COR-L47 (cell line): ENCODE measurements at regions not wholly inside any gene's neighbourhood (a gene's known extent, or its start where the extent isn't known, plus 50 kb on each side); places are given as distances from the start of the nearest gene placed in this dataset.

ENCODE experiments used
- DNase-seq: peaks from one replicate; lab custom pipeline; 2025; lab: John Stamatoyannopoulos, UW

- no peak for DNase-seq
These were observed 205.1 kb upstream of the FSCB start for GRCh38 chr14:44712024-44712815.

GRCh38 chr14:44701563-44702263, 194.6 kb upstream of the FSCB start:
- no peak for DNase-seq

GRCh38 chr14:44700694-44701093, 193.6 kb upstream of the FSCB start:
- DNase-seq = peak; percentile 31

GRCh38 chr14:44700184-44700583, 193.1 kb upstream of the FSCB start:
- DNase-seq = no peak

- DNase-seq = no peak
These were observed 192.3 kb upstream of the FSCB start for GRCh38 chr14:44699391-44699790.

GRCh38 chr14:44669496-44669895, 162.4 kb upstream of the FSCB start:
- DNase-seq = no peak

GRCh38 chr14:44663136-44663535, 156.1 kb upstream of the FSCB start:
- no peak for DNase-seq

- no peak for DNase-seq
These were observed 155.3 kb upstream of the FSCB start for GRCh38 chr14:44662250-44662891.

GRCh38 chr14:44658389-44658696, 151.3 kb upstream of the FSCB start:
- no peak for DNase-seq

GRCh38 chr14:44657696-44658388, 150.8 kb upstream of the FSCB start:
- DNase-seq = peak; percentile 85

- peak; percentile 14 for DNase-seq
These were observed 150.1 kb upstream of the FSCB start for GRCh38 chr14:44657203-44657602.

- DNase-seq = no peak
These were observed 147.5 kb upstream of the FSCB start for GRCh38 chr14:44654591-44654990.

- DNase-seq = no peak
These were observed 146.6 kb upstream of the FSCB start for GRCh38 chr14:44653641-44654040.

GRCh38 chr14:44652640-44653039, 145.6 kb upstream of the FSCB start:
- DNase-seq = no peak

GRCh38 chr14:44649061-44649460, 142.0 kb upstream of the FSCB start:
- DNase-seq = no peak

- no peak for DNase-seq
These were observed 133.3 kb upstream of the FSCB start for GRCh38 chr14:44640416-44640815.

- no peak for DNase-seq
These were observed 132.8 kb upstream of the FSCB start for GRCh38 chr14:44639781-44640385.

GRCh38 chr14:44634692-44635091, 127.6 kb upstream of the FSCB start:
- DNase-seq = no peak

- no peak for DNase-seq
These were observed 119.3 kb upstream of the FSCB start for GRCh38 chr14:44626423-44626822.

GRCh38 chr14:44625098-44625497, 118.0 kb upstream of the FSCB start:
- DNase-seq = no peak

- no peak for DNase-seq
These were observed 113.3 kb upstream of the FSCB start for GRCh38 chr14:44620121-44621019.
